ENCODE measurements at regions not wholly inside any gene's neighbourhood (a gene's known extent, or its start where the extent isn't known, plus 50 kb on each side); places are given as distances from the start of the nearest gene placed in this dataset.

GRCh38 chr16:86714166-86714565 is 135.8 kb downstream of the FOXL1 start:
- Mint-ChIP-seq H3K4me3 (ENCODE audit: low read depth) (no peak overlapping the region), H3K27me3 (ENCODE audit: low read depth) (no peaks in the 10 kb centered on the region), H3K9me3 (no peaks in the 10 kb centered on the region), H3K27ac (no peak overlapping the region), H3K36me3 (ENCODE audit: low read depth) (no peaks in the 10 kb centered on the region), H3K4me1 (ENCODE audit: low read depth) (peaks cover 7% of the 10 kb centered on the region)
- intact Hi-C loops (cut with micrococcal nuclease) = no loop called here
- no peak for DNase-seq (ENCODE audit: low spot score)

GRCh38 chr16:86716649-86717048 is 138.3 kb downstream of the FOXL1 start:
- H3K36me3 Mint-ChIP-seq (ENCODE audit: low read depth) = no peaks in the 10 kb centered on the region
- no peak overlapping the region for H3K4me3 Mint-ChIP-seq (ENCODE audit: low read depth)
- no peaks in the 10 kb centered on the region for H3K9me3 Mint-ChIP-seq
- no peaks in the 10 kb centered on the region for H3K27me3 Mint-ChIP-seq (ENCODE audit: low read depth)
- H3K4me1 Mint-ChIP-seq (ENCODE audit: low read depth) = peaks cover 7% of the 10 kb centered on the region
- no peak overlapping the region for H3K27ac Mint-ChIP-seq
- intact Hi-C loops (cut with micrococcal nuclease) = no loop called here
- no peak for DNase-seq (ENCODE audit: low spot score)

- Mint-ChIP-seq H3K4me3 (ENCODE audit: low read depth) (no peak overlapping the region), H3K27ac (no peak overlapping the region), H3K9me3 (no peaks in the 10 kb centered on the region), H3K27me3 (ENCODE audit: low read depth) (no peaks in the 10 kb centered on the region), H3K36me3 (ENCODE audit: low read depth) (no peaks in the 10 kb centered on the region), H3K4me1 (ENCODE audit: low read depth) (peaks cover 7% of the 10 kb centered on the region)
- intact Hi-C loops (cut with micrococcal nuclease) = no loop called here
- DNase-seq (ENCODE audit: low spot score) = no peak
Observed at GRCh38 chr16:86718118-86718517, 139.8 kb downstream of the FOXL1 start.

- Mint-ChIP-seq H3K4me1 (ENCODE audit: low read depth) (peaks cover 4% of the 10 kb centered on the region), H3K9me3 (no peaks in the 10 kb centered on the region), H3K27ac (no peak overlapping the region), H3K27me3 (ENCODE audit: low read depth) (peaks cover 6% of the 10 kb centered on the region), H3K36me3 (ENCODE audit: low read depth) (no peaks in the 10 kb centered on the region), H3K4me3 (ENCODE audit: low read depth) (no peak overlapping the region)
- DNase-seq (ENCODE audit: low spot score) = no peak
- intact Hi-C loops (cut with micrococcal nuclease) = no loop called here
Observed at GRCh38 chr16:86722970-86723369, 144.6 kb downstream of the FOXL1 start.

- Mint-ChIP-seq H3K4me3 (ENCODE audit: low read depth) (no peak overlapping the region), H3K9me3 (no peaks in the 10 kb centered on the region), H3K27me3 (ENCODE audit: low read depth) (peaks cover 11% of the 10 kb centered on the region), H3K4me1 (ENCODE audit: low read depth) (no peaks in the 10 kb centered on the region), H3K27ac (no peak overlapping the region), H3K36me3 (ENCODE audit: low read depth) (no peaks in the 10 kb centered on the region)
- DNase-seq (ENCODE audit: low spot score) = no peak
- intact Hi-C loops (cut with micrococcal nuclease) = no loop called here
Observed at GRCh38 chr16:86723689-86724088, 145.3 kb downstream of the FOXL1 start.

- Mint-ChIP-seq H3K4me1 (ENCODE audit: low read depth) (no peaks in the 10 kb centered on the region), H3K9me3 (no peaks in the 10 kb centered on the region), H3K27me3 (ENCODE audit: low read depth) (peaks cover 16% of the 10 kb centered on the region), H3K27ac (no peak overlapping the region), H3K4me3 (ENCODE audit: low read depth) (no peak overlapping the region), H3K36me3 (ENCODE audit: low read depth) (no peaks in the 10 kb centered on the region)
- no peak for DNase-seq (ENCODE audit: low spot score)
- intact Hi-C loops (cut with micrococcal nuclease) = no loop called here
Observed at GRCh38 chr16:86725401-86725800, 147.1 kb downstream of the FOXL1 start.

GRCh38 chr16:86726340-86726739 is 148.0 kb downstream of the FOXL1 start:
- Mint-ChIP-seq H3K4me3 (ENCODE audit: low read depth) (no peak overlapping the region), H3K4me1 (ENCODE audit: low read depth) (no peaks in the 10 kb centered on the region), H3K36me3 (ENCODE audit: low read depth) (no peaks in the 10 kb centered on the region), H3K27ac (no peak overlapping the region), H3K27me3 (ENCODE audit: low read depth) (peaks cover 26% of the 10 kb centered on the region), H3K9me3 (no peaks in the 10 kb centered on the region)
- intact Hi-C loops (cut with micrococcal nuclease) = no loop called here
- no peak for DNase-seq (ENCODE audit: low spot score)

- no peak overlapping the region for H3K27ac Mint-ChIP-seq
- no peaks in the 10 kb centered on the region for H3K9me3 Mint-ChIP-seq
- intact Hi-C loops (cut with micrococcal nuclease) = no loop called here
- no peaks in the 10 kb centered on the region for H3K36me3 Mint-ChIP-seq (ENCODE audit: low read depth)
- no peaks in the 10 kb centered on the region for H3K4me1 Mint-ChIP-seq (ENCODE audit: low read depth)
- H3K4me3 Mint-ChIP-seq (ENCODE audit: low read depth) = no peak overlapping the region
- no peak for DNase-seq (ENCODE audit: low spot score)
- H3K27me3 Mint-ChIP-seq (ENCODE audit: low read depth) = peaks cover 33% of the 10 kb centered on the region
Observed at GRCh38 chr16:86727131-86727530, 148.8 kb downstream of the FOXL1 start.

GRCh38 chr16:86727632-86728031 is 149.3 kb downstream of the FOXL1 start:
- intact Hi-C loops (cut with micrococcal nuclease) = no loop called here
- Mint-ChIP-seq H3K27me3 (ENCODE audit: low read depth) (peaks cover 38% of the 10 kb centered on the region), H3K4me1 (ENCODE audit: low read depth) (no peaks in the 10 kb centered on the region), H3K27ac (no peak overlapping the region), H3K9me3 (no peaks in the 10 kb centered on the region), H3K36me3 (ENCODE audit: low read depth) (no peaks in the 10 kb centered on the region), H3K4me3 (ENCODE audit: low read depth) (no peak overlapping the region)
- no peak for DNase-seq (ENCODE audit: low spot score)

GRCh38 chr16:86729686-86730085 is 151.3 kb downstream of the FOXL1 start:
- peaks cover 55% of the 10 kb centered on the region for H3K27me3 Mint-ChIP-seq (ENCODE audit: low read depth)
- intact Hi-C loops (cut with micrococcal nuclease) = loop anchor here (10.0 kb wide), 1 partner anchor 165 kb away; the partner anchor contains the start of gene FOXC2
- no peak for DNase-seq (ENCODE audit: low spot score)
- no peak overlapping the region for H3K27ac Mint-ChIP-seq
- H3K4me3 Mint-ChIP-seq (ENCODE audit: low read depth) = no peak overlapping the region
- H3K36me3 Mint-ChIP-seq (ENCODE audit: low read depth) = no peaks in the 10 kb centered on the region
- no peaks in the 10 kb centered on the region for H3K9me3 Mint-ChIP-seq
- H3K4me1 Mint-ChIP-seq (ENCODE audit: low read depth) = no peaks in the 10 kb centered on the region

- Mint-ChIP-seq H3K4me1 (ENCODE audit: low read depth) (no peaks in the 10 kb centered on the region), H3K4me3 (ENCODE audit: low read depth) (no peak overlapping the region), H3K27me3 (ENCODE audit: low read depth) (peaks cover 59% of the 10 kb centered on the region), H3K36me3 (ENCODE audit: low read depth) (no peaks in the 10 kb centered on the region), H3K9me3 (no peaks in the 10 kb centered on the region), H3K27ac (no peak overlapping the region)
- intact Hi-C loops (cut with micrococcal nuclease) = loop anchor here (10.0 kb wide), 1 partner anchor 165 kb away; the partner anchor contains the start of gene FOXC2
- no peak for DNase-seq (ENCODE audit: low spot score)
Observed at GRCh38 chr16:86730086-86730485, 151.7 kb downstream of the FOXL1 start.

- no peak for DNase-seq (ENCODE audit: low spot score)
- Mint-ChIP-seq H3K4me3 (ENCODE audit: low read depth) (no peak overlapping the region), H3K9me3 (no peaks in the 10 kb centered on the region), H3K36me3 (ENCODE audit: low read depth) (no peaks in the 10 kb centered on the region), H3K4me1 (ENCODE audit: low read depth) (no peaks in the 10 kb centered on the region), H3K27ac (no peak overlapping the region), H3K27me3 (ENCODE audit: low read depth) (peaks cover 61% of the 10 kb centered on the region)
- intact Hi-C loops (cut with micrococcal nuclease) = loop anchor here (10.0 kb wide), 1 partner anchor 166 kb away; the partner anchor contains the start of gene FOXC2
Observed at GRCh38 chr16:86730597-86730996, 152.2 kb downstream of the FOXL1 start.

GRCh38 chr16:86732621-86733295 is 154.4 kb downstream of the FOXL1 start:
- intact Hi-C loops (cut with micrococcal nuclease) = loop anchor here (10.0 kb wide), 1 partner anchor 168 kb away; the partner anchor contains the start of gene FOXC2
- Mint-ChIP-seq H3K27ac (no peak overlapping the region), H3K36me3 (ENCODE audit: low read depth) (no peaks in the 10 kb centered on the region), H3K27me3 (ENCODE audit: low read depth) (peaks cover 63% of the 10 kb centered on the region), H3K4me3 (ENCODE audit: low read depth) (no peak overlapping the region), H3K9me3 (no peaks in the 10 kb centered on the region), H3K4me1 (ENCODE audit: low read depth) (no peaks in the 10 kb centered on the region)
- no peak for DNase-seq (ENCODE audit: low spot score)

Data from activated T-helper 2 cell treated with anti-CD3 and anti-CD28 coated beads, Interferon-gamma antibody, Interleukin-2, Interleukin-4, amounts not matched to agents 10 μg/mL and 5 μg/mL and 100 μg/mL, durations not matched to agents 14 hours and 24 hours and 36 hours (primary cell).